Coronary artery (tissue), 2 donors: ENCODE measurements at regions not wholly inside any gene's neighbourhood (a gene's known extent, or its start where the extent isn't known, plus 50 kb on each side); places are given as distances from the start of the nearest gene placed in this dataset.

Experiments used
- DNase-seq: peaks from one replicate; pipeline ENCODE4 v3.0.0-alpha.2; 2017; ENCODE audit warnings: low spot score
- H3K27ac ChIP-seq, 2 donors: fragments of 200-600 bp; sonication (generic); one replicate each; pipeline ENCODE4 v1.5.1; 2016 to 2019
- H3K4me3 ChIP-seq: fragments of 200-600 bp; sonication (generic); 2 replicates; pipeline ENCODE4 v1.5.1; 2016; ENCODE audit warnings: mild to moderate bottlenecking, moderate library complexity
- CTCF ChIP-seq: fragments of 200-600 bp; sonication (generic); IDR thresholded peaks from one replicate; pipeline ENCODE4 v1.5.1; 2019; ENCODE audit warnings: antibody characterized with exemption

DNA sequence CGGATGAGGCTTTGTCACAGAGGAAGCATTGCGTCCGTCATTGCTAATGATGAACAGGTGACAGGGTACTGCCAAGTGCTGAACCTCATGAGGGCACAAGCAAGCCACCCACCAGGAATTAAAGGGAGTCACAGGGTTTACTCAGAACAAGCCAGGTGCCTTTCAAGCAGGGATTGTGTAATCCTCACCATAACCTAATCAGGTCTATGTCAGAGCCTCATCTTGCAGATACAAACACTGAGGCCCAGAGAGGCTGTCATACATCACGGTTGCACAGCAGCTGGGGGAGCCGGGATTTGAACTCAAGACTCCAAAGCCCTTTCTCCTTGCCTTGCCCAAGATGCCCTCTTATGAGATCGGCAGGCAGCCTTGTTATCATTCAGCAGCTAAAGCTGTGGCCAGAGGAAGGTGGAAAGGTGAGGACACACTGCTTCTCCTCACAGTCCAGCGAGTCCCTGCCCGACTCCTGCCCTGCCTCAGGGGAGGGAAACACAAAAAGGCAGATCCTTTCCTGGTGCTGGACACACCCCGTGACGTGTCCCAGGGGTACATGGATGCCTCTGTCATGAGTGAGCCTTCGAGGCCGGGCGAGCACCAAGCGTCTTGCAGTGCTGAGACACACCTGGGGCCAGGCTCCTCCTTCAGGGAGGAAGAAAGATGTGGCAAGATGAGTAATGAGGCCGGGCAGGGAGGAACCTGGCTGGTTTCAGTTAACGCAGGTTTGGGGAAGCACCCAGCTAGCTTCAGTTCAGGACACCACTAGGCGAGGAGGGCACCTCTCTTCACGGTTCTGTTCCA is 214.9 kb downstream of the LY86 start:
- no peak overlapping the region for H3K27ac ChIP-seq
- TF ChIP-seq CTCF = no peak
- DNase-seq = no peak

GRCh38 chr6:6804843-6805615 is 216.5 kb downstream of the LY86 start:
- TF ChIP-seq CTCF = no peak
- no peak overlapping the region for H3K4me3 ChIP-seq
- no peak overlapping the region for H3K27ac ChIP-seq
- DNase-seq = no peak

More for the DNA sequence above, 214.9 kb downstream of the LY86 start:
- no peak overlapping the region for H3K4me3 ChIP-seq

- Histone ChIP-seq H3K4me3 (no peak overlapping the region), H3K27ac (peak overlapping the region in 1 of 2 donors; percentile 71)
- peak; percentile 70 for DNase-seq
- TF ChIP-seq CTCF = no peak
These were observed 218.5 kb downstream of the LY86 start for GRCh38 chr6:6806844-6807518.

GRCh38 chr6:6808343-6808742 is 219.8 kb downstream of the LY86 start:
- peak; percentile 28 for DNase-seq
- H3K27ac ChIP-seq = no peak overlapping the region

GRCh38 chr6:6808915-6809314 is 220.4 kb downstream of the LY86 start:
- H3K4me3 ChIP-seq = no peak overlapping the region
- TF ChIP-seq CTCF = no peak
- peak; percentile 14 for DNase-seq
- no peak overlapping the region for H3K27ac ChIP-seq

More at GRCh38 chr6:6808343-6808742, 219.8 kb downstream of the LY86 start:
- TF ChIP-seq CTCF = no peak
- H3K4me3 ChIP-seq = no peak overlapping the region

DNA sequence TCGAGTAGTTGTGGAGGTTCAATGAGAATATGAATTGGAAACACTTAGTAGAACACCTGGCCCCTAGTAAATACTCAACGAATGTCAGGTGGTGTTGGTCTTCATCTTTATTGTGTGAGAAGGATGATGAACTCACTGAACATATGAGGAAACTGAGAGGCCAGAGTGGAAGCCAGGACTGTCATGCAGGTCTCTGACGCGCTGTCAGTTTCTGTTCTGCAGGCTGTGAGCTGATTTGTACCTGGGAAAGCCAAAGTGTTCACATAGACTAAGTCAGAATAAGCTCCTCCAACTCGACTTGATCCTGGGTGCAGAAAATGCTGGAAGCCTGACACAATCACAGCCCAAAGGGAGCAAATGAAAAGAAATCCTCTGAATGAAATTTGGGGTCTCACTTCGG is 222.2 kb downstream of the LY86 start:
- no peak for TF ChIP-seq CTCF
- Histone ChIP-seq H3K27ac (peak overlapping the region in 1 of 2 donors; percentile 1), H3K4me3 (peak overlapping the region; percentile 58)
- DNase-seq = no peak
